ENCODE measurements at regions not wholly inside any gene's neighbourhood (a gene's known extent, or its start where the extent isn't known, plus 50 kb on each side); places are given as distances from the start of the nearest gene placed in this dataset.
"Not testable (repeated sequence)": the region's sequence is repeated elsewhere in the genome, so short reads cannot be mapped to it uniquely, and the experiment has no call there.

- no peak overlapping the region for H3K4me3 ChIP-seq (ENCODE audit: low read depth, low read length)
- no peak for TF ChIP-seq CTCF (IDR thresholded peaks at IDR 0.05; ENCODE audit: low read depth, low read length)
Measured at GRCh38 chr6:72457738-72458137, 164.1 kb upstream of the KCNQ5 start.

DNA sequence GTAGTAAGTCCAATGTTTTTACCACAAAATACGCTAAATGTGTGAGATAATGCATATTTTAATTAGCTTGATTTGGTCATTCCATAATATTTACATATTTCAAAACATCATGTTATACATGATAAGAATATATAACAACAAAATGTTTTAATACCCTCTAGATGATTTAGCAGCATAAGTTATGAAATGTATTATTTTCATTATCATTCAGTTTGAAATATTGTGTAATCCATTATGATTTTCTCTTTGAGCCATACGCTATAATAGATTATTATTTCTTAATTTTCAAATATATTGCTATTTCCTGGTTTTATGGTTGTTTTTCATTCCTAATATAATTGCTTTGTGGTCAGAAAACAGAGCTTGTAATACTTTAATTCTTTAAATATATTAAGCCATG lies 163.3 kb upstream of the KCNQ5 start:
- no peak overlapping the region for H3K4me3 ChIP-seq (ENCODE audit: low read depth, low read length)
- no peak for TF ChIP-seq CTCF (IDR thresholded peaks at IDR 0.05; ENCODE audit: low read depth, low read length)

DNA sequence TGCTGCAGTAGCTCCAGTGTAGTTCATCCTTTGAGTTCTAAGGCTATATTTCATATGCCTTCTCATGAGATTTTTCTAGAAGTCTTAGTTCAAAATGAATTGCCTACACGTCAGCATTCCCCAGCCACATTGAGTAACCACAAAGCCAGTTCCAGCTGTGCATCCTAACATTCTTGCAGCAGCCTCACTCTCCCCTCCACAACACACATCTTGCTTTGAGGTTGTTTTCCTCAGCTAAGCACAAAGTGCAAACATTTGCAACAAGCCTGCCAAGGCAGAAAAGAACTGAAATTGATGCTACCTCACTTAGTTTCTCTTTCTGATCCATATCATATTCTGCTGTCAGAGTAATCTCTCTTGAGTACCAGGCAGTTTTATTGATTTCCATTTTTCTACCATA lies 160.7 kb upstream of the KCNQ5 start:
- no peak overlapping the region for H3K4me3 ChIP-seq (ENCODE audit: low read depth, low read length)
- no peak for TF ChIP-seq CTCF (IDR thresholded peaks at IDR 0.05; ENCODE audit: low read depth, low read length)

DNA sequence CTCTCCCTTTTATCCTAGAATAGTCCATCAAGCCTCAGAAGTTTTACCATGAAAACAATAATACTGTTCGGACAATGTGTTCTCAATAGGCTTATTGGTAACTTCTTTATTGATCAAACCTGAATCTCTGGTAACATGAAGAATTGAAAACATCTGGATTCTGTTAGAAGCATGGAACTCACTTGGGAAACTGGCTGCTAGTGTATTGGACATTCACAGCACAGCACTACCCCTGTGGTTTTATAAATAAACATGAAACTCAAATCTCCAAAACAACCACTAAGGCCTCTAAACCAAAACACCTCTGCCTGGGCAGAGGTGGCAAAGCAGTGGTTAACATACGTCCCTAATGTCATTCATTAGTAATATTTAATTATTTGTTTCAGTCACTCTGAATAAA lies 157.6 kb upstream of the KCNQ5 start:
- no peak overlapping the region for H3K4me3 ChIP-seq (ENCODE audit: low read depth, low read length)
- TF ChIP-seq CTCF (IDR thresholded peaks at IDR 0.05; ENCODE audit: low read depth, low read length), result no peak

GRCh38 chr6:72464791-72465691 lies 156.8 kb upstream of the KCNQ5 start:
- no peak for TF ChIP-seq CTCF (IDR thresholded peaks at IDR 0.05; ENCODE audit: low read depth, low read length)
- no peak overlapping the region for H3K4me3 ChIP-seq (ENCODE audit: low read depth, low read length)

DNA sequence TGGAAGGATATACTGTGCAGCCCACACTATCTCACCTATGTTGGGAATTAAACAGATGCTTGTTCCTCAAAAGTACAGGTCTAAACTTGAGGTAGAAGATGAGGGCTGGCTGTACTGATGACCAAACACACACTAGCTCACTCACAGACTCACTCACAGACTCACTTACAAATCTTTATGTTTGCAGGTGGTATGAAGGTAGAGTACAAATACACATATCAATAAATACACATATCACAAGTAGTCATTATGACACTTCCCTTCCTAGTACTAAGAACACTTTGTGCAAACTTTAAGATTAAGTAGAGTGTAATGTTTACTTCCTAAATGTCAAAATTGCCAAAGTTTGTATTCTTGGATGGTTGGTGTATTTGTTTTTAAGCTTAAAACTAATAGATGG lies 155.4 kb upstream of the KCNQ5 start:
- no peak for TF ChIP-seq CTCF (IDR thresholded peaks at IDR 0.05; ENCODE audit: low read depth, low read length)
- H3K4me3 ChIP-seq (ENCODE audit: low read depth, low read length), result no peak overlapping the region

DNA sequence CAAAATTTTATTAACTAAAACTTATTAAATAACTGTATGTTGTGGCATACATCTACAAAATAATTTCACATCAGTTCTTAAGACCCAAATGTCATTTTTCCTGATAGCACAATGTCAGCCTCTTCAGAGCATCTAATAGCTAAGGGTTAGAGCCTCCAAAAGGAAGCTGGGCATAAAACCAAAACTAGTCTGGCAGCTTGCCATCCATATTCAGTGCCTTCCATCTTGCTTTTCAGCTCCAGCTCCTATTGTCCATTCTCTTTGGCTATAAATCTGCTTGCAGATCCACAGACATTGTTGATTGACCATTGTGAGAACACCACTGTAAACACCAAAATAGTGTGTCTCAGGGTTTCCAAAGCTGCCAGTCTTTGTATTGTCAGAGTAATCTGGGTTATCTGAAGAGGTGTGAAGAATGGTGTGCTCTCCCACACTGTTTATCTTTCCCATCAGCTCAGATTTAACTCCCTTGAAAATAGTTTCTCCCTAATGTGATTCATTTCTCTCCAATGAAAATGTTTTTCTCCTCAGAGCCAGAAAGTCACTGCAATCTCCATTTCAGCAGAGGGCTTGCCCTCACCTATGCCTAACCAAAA lies 154.8 kb upstream of the KCNQ5 start:
- TF ChIP-seq CTCF (IDR thresholded peaks at IDR 0.05; ENCODE audit: low read depth, low read length), result no peak

GRCh38 chr6:72469406-72469983 lies 152.4 kb upstream of the KCNQ5 start:
- H3K4me3 ChIP-seq (ENCODE audit: low read depth, low read length), result not testable (repeated sequence)

More for the DNA sequence above, 154.8 kb upstream of the KCNQ5 start:
- no peak overlapping the region for H3K4me3 ChIP-seq (ENCODE audit: low read depth, low read length)
